ENCODE measurements at regions not wholly inside any gene's neighbourhood (a gene's known extent, or its start where the extent isn't known, plus 50 kb on each side); places are given as distances from the start of the nearest gene placed in this dataset.

DNA sequence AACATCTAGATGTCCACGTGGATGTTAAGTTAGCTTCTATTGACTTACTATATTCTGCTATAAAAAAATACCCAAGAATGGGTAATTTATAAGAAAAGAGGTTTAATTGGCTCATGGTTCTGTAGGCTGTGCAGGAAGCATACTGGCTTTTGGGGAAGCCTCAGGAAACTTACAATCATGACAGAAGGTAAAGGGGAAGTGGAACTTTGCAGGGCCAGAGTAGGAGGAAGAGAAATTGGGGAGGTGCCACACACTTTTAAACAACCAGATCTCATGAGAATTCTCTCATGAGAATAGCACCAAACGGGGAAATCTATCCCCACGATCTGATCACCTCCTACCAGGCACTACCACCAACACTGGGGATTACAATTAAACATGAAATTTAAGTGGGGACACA, 689.3 kb downstream of the METTL15 start:
- TF ChIP-seq CTCF (conservative IDR thresholded peaks at IDR 0.05; ENCODE audit: low read depth, low read length) (no peak), EZH2 (IDR thresholded peaks at IDR 0.05; ENCODE audit: low read length, unreplicated experiment) (no peak)
